Islet precursor cell (in vitro differentiated cells): ENCODE measurements at regions not wholly inside any gene's neighbourhood (a gene's known extent, or its start where the extent isn't known, plus 50 kb on each side); places are given as distances from the start of the nearest gene placed in this dataset.
"Not testable (repeated sequence)": the region's sequence is repeated elsewhere in the genome, so short reads cannot be mapped to it uniquely, and the experiment has no call there.

Source experiments
- DNase-seq: peaks from one replicate; pipeline ENCODE4 v3.0.0-alpha.2; 2018

DNA sequence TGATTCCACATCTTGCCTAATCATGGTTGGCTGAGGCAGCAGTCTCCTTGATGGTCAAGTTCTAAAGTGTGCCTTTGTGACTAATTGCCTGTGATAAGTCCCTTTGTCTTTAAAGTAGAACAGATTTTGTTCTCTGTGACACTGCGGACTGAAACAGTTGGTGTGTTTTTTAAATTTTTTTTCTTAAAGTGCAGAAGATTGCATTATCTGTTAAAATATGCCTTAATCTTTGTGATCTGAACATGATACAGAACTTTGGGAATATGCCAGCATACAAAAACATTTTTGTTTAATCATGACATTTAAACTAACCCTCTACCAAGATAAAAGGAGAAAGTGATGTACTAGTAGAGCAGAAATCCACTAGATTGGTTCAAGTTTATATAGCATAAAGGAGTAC lies 1260.6 kb upstream of the ADGRL2 start:
- no peak for DNase-seq

DNA sequence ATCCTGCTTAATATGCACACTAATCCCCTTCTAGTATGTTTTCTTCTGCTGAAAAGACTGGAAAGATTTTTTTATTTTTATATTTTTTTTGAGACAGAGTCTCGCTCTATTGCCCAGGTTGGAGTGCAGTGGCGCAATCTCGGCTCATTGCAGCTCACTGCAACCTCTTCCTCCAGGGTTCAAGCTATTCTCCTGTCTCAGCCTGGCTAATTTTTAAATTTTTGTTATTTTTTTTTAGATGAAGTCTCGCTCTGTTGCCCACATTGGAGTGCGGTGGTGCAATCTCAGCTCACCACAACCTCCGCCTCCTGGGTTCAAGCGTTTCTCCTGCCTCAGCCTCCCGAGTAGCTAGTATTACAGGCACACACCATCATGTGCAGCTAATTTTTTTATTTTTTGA lies 1261.4 kb upstream of the ADGRL2 start:
- not testable (repeated sequence) for DNase-seq

DNA sequence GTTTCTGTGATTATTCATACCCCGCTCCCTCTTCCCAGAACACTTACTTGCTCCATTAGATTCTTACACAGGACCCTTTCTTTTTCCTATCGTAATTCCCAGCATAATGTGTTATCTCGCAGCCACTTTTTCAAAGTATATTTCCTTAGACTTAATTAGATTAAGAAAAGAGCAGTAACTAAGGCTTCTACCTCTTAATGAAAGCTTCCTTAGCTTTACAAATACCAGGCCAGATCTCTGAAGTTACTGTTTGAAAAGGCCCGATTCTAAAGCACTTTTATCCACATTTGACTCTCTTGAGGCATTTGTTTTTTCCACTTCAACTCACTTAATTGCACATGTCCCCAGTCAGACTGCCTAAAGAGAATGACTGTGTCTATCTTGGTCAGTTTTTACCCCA lies 1264.3 kb upstream of the ADGRL2 start:
- no peak for DNase-seq

DNA sequence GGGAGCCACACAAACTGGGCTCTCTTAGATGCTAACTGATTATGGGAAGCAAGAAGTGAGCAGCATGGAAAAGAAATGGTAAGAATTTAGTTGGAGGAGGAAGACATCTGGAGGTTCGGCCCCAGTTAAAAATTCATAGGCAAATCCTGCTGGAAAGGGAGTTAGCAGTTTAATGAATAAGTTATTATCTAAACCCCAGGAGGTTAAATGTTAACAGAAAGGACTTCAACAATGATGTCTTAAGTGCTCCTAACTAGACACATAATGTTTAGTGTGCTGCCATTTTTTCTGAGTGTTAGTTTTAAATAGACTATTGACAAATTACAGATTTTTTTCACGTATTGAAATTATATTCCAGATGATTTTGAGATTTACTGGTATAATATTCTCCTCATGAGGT lies 1265.3 kb upstream of the ADGRL2 start:
- DNase-seq: no peak

DNA sequence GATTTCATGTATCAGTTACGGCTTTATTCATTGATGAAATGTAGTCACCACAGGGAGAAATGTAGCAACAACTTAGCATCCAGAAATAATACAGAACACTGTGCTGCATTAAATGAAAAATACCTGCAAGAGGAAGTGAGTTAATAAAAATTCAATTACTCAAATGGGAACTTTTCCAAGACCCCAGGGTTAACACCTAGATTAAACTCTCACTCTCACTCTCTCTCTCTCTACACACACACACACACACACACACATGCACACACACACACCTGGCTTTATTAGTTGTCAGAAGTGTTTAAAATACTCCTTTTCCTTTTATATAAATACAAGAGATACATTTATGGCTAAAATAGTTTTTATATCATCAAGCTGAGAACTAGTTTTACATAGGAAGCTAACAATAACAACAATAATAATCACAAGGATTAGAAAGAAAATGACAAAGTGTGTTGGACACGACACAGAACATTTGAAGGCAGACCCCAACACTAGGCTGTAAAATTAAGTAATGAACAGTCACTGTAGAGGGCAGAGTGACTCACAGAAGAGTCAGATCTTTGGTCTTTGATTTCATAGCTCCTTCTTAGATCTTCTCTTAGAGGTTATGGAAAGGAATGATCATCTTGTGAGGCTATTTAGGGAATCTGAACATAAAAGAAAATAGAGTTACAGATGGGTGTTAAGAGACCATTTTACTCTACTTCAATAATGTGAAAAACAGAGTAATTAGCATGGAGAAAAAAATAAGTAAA lies 1266.0 kb upstream of the ADGRL2 start:
- no peak for DNase-seq

DNA sequence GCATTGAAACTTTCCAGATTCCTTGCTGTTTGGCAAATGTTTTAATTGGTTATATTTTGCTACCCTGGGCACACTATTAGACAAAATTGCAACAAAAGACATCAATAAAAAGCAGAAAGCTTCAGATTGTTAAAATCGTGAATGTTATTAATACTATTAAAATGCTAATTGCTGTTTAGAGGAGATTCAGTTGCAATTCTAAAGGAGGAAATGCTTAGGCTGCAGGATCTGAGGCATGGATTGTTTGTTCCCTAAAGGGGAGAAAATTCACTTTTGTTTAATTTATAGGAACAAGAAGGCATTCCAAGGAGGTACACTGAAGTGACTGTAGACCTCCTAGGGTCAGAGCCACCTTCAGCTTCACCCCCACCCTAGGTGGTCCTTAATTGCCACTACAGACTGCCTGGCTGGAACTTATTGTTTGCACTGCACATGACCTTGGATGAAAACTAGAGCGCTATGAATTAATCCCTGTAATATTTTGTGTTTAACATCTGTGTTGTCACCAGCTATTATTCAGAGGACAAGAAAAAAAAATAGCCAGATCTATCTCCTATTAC lies 1266.9 kb upstream of the ADGRL2 start:
- no peak for DNase-seq

DNA sequence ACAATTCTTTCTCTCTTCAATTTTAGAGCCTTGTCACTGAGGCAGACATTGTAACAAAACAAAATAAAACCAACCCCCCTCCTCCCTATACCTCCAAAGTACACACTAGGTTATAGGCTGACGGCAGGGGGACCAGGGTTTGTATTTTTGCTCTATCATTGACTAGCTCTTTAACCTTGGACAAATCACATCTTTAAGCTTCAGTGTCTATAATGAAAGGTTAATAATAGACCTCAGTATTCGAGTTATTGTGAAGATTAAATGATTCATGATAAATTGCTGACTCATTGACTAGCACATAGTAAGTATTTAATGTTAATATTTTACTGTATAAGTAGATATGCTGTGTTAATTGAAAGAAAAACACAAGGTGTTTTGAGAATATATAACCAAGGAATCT lies 1267.6 kb upstream of the ADGRL2 start:
- no peak for DNase-seq

DNA sequence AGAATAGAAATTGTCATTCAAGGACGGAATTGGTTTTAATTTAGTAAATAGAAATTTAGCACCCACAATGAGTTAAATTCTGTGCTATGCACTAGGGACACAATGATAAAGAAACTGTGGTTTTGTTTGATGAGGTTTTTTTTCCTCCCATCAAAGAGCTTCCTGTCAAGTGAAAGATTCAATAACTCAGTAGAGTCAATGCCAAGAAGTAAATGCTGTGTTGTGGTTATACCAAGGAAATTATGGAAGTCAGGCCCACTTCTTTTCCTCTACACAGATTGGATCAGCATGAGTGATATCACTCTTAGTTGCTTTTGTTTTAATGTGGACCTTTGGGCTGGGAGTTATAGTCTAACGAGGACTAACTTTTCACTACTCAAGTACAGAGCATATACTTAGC lies 1269.6 kb upstream of the ADGRL2 start:
- no peak for DNase-seq

DNA sequence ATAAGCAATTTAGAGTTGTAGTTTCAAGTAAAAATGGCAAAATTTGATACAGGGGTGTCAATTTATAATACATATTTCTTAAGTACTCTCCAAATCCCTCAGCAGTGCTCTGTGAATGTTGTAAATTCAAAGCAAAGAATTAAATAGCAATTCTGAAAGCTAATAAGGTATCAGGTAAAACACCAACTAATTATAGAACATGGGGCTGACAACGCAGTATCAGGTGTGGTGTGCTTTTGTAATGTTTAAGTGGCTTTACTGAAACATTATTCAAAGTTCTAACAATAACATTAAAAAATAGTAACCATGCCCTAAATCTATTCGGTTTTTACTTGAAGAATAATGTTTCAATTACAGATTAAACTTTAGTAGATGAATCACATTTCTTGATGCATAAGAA lies 1271.2 kb upstream of the ADGRL2 start:
- DNase-seq: no peak

DNA sequence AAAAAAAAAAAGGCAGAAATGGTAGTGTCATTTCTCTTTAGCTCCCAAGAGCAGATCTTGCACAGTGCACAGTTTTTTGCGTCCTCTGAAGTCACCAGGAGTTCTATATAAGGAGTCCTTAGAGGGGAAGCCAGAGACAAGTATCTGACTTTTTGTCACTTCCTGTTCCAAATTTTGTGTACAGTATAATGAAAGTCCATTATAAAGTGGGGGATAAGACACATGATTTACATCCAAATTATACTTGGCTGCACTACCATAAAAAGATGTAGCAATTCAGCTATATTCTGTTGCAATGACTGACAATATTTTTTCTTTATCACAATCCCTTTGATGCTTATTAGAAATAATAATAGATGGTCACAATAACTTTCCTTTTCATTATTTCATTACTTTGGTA lies 1276.9 kb upstream of the ADGRL2 start:
- DNase-seq: no peak

DNA sequence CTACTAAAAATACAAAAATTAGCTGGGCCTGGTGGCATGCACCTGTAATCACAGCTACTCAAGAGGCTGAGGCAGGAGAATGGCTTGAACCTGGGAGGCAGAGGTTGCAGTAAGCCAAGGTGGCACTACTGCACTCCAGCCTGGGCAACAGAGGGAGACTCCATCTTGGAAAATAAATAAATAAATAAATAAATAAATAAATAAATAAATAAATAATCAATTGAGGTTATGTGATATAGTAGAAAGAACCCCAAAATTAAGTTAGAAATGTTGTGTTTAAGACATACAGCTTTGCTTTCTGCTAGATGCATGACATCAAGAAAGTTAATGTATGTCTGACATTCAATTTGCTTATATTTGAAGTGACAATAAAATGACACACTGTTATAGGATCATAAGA lies 1277.7 kb upstream of the ADGRL2 start:
- DNase-seq: not testable (repeated sequence)

DNA sequence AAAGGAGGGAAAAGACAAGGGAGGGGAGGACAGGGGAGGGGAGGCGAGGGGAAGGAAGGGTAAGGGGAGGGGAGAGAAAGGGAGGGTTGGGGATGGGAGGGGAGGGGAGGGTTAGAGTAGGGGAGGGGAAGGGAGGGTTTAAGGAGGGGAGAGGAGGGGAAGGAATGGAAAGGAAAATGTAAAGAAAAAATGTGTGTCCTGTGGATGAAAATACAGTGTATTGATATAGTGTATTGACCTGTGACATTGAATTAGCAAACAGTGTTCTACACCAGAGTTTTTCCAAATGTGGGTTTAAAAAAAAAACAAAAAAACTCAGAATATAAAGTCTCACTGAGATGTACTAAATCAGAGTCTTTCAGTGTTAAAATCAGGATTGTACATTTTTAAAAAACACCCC lies 1279.8 kb upstream of the ADGRL2 start:
- no peak for DNase-seq

DNA sequence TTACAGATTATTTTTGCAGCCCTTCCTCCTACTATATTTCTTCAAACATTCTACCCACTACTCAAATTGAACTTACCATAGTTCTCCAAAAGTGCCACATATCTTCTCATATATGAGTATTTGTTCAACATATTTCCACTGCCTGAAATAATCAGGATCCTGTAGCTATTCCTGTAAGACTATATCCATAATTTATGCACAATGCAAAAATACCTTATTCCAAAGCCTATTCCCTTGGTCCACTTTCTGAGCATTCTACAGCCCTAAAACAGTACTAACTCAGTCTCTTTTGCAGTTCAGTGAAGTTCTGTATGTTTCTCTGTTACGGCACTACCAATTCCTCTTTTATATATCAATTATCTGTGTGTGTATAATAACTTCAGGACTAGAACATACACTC lies 1283.7 kb upstream of the ADGRL2 start:
- no peak for DNase-seq

DNA sequence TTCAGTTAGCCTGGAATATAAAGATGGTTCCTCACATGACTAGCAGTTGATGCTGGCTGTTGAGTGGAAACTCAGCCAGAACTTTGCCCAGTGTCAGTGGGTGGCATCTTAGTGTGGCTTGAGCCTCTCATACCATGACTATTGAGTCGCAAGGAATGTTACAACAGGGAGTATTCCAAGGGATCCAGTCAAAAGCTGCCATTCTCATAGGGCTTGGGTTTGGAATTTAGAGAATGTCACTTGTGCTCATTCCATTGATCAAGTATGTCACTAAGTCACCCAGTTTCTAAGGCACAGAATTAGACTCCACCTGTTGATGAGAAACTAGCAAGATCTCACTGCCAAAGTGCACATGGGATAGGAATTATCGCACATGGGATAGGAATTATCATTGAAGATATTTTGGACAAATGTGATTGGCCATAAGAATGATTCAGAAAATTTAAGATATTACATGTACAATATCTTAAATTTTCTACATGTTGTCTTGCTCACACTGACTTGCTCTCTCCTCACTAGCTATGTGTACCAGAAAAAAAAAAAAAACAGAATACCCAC lies 1290.7 kb upstream of the ADGRL2 start:
- peak; percentile 77 for DNase-seq

DNA sequence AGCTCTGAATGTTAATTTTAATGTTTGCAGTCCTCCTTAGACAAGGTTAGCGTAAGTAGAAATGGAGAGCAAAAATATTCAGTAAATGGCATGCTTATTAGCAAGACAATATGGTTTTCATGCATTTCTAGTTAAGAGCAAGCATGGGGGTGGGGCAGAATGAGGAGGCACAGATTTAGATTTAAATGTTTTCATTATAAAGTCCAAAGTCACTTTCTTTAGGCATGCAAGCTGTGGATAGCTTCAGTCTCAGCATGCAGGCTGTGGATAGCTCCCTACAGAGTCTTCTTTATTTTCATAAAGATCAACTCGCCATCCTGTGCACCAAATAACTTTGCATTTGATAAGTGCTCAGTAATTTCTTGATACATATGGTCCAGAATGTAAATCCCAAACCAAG lies 1294.5 kb upstream of the ADGRL2 start:
- DNase-seq: no peak

DNA sequence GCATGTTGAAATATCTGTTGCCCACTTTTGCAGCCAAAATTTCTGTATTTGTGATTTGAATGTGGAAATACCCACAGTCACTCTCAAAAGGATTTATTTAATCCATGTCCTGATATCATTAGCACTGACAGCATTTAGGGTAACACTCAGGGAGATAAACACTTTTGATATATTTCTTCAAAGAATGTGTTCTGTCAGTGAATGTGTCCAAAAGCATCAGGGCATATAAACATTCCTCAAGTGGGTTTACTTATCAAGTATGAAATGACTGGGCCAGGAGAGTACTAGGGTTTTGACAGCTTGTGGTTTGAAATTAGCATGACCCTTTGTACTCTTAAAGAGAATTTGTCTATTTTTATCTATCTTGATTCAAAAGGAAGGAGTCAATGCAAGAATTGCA lies 1302.1 kb upstream of the ADGRL2 start:
- DNase-seq: no peak

DNA sequence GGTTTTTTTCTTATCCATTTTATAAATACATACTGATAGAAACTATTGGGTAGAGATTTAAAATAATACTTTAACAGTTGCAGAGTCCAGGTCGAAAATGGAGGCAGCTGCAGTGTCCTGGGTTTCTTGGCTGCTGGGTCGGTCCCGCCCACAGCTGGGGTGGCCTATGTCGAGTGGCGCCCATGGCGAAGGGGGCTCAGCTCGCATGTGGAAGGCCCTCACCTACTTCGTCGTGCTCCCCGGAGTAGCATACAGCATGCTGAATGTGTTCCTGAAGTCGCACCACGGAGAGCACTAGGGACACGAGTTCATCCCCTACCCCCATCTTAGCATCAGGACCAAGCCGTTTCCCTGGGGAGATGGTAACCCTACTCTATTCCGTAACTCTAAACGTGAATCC lies 1304.9 kb upstream of the ADGRL2 start:
- no peak for DNase-seq

DNA sequence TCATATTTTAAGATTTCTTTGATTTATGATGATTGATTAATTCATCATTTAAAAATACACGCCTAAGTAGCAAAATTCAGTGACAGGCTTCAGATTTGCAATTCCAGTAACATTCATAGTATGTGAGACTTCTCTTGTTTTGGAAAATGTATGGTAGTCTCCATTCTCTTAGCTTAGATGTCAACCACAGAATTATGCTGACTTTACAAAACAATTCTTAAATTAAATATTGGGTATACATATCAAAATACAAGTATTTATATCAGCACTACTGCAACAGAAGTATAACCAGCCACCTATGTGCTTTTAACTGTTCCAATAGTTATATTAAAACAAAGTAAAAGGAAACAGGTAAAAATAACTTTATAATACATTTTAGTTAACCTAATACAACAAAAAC lies 1328.6 kb upstream of the ADGRL2 start:
- no peak for DNase-seq

DNA sequence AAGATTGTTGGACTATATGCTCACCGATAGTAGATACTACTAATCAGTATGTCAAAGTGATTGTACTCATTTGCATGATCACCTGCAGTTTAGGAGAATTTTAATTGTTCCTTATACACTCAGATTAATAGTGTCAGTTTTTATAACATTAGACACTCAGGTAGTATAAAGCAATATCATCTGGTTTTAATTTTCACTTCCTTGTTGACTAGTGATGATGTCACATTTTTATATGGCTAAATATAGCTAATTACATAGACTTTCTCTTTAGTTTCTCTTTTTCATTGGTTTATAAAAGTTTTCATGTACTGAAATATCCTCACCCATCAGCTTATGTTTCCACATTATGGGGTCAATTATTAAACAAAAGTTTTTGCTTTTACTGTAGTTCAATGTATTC lies 1332.4 kb upstream of the ADGRL2 start:
- DNase-seq: no peak

DNA sequence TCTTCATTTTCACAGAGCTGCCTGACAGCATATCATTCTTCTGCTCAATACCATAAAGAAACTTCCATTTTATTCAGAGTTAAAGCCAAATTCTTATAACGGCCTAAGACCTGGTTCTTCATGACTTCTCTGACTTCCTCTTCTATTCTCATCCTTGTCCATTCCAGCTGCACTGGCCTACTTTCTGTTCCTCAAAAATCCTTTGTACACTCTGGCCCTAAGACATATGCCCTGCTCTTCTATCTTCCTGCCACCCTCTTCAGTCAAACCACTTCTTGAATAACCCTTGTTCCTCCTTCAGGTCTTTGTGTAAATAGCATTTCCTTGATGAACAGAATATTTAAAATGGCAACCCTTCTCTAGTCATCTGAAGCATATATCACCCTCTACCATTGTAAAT lies 1338.7 kb upstream of the ADGRL2 start:
- DNase-seq: no peak

DNA sequence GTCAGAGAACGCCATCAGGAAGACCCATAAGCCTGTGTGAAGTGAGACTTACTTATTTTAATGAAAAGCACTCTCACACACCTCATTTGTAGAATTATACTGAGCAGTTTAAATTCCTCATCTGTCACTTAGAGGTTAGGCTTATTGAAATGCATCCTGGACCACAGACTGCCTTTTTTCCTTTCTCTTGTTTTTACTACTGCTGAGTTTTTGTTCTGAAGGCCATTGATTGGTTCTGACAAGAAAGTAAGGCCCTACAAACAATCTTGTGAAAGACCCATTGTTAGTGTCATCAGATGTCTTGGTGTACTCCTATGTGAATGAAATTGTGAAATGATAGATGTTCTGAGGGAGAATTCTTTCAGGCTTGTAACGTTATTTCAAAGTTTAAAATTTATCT lies 1343.3 kb upstream of the ADGRL2 start:
- no peak for DNase-seq

DNA sequence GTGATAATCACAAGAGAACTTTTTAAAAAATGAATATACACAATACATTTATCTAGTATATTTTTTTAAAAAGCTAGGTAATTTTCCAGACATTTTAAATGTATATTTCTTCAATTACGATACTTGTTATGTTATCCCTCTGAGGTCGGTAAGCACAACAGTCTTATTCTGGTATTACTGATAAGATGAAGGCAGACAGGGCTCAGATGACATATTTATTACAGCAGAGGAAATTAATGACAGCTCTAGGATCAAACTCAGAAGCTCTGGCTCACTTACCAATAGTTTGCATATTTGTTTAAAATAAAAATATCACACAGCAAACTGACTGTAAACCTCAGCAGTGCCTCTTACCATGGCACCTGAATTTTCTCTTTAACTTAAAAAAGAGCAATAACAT lies 1347.0 kb upstream of the ADGRL2 start:
- no peak for DNase-seq

DNA sequence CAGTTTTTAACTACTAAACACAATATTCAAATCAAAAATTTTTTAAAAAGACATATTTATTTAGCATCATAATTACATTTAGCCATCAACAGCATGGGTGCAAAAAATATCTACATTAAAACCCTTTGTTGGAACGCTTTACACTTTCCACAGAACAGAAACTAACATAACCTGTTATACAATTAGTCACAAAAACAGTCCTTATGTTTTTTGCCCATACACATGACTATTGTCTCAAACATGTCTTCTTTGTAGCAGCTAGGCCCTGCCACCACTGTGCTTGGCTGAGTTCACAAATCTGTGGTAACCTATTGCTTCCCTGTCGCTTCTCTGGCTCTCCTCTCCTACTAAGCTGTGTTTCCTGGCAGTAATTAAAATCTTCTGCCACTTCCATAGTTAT lies 1350.0 kb upstream of the ADGRL2 start:
- DNase-seq: no peak

DNA sequence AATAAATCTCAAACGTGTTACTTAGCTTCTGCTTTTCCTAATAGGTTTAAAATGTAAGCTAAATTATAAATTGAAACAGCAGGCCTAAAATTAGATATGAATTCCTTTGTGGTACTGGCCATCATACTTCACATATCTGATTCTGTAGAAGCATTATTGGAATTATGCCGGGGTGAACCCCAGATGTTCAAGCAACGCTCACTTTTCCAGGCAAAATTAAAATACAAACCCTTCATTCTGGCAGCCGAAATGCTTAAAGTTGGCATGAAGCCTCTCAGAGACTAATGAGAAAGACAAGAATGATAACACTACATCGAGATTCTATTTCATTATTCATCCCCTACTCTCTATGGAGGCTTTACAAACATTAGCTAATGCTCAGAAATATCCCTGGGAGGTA lies 1352.7 kb upstream of the ADGRL2 start:
- no peak for DNase-seq

DNA sequence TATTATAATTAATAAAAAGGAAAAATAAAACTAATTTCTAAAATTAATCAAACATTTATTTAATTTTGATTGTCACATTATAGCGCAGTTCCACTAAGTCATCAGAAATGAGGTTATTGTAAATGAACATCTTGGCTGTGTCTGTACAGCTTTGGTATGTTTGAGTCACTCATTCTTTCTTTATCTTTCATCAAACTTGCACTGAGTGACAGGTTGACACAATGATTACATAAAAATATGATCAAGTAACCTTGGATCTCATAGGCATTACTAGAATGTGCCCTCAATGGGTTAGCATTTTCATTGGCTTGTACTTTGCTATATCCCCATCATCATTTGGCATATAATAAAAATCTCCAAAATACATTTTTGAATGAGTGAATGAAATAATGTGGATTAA lies 1353.2 kb upstream of the ADGRL2 start:
- no peak for DNase-seq
